Activated CD8-positive, alpha-beta T cell treated with anti-CD3 and anti-CD28 coated beads for 36 hours (primary cell): ENCODE measurements at regions not wholly inside any gene's neighbourhood (a gene's known extent, or its start where the extent isn't known, plus 50 kb on each side); places are given as distances from the start of the nearest gene placed in this dataset.

ENCODE experiments used
- ATAC-seq: fragments of 200-7000 bp; cut with Tn5 transposase; one replicate; pipeline ENCODE4 v1.10.0; 2021; ENCODE audit warnings: mild to moderate bottlenecking, moderate library complexity
- CTCF ChIA-PET: fragments of 350-600 bp; sonication (Branson Sonifier 250); formaldehyde crosslinking; loops from one replicate; lab custom pipeline; 2021; ENCODE audit warnings: antibody characterized with exemption; lab: Charles Lee
- POLR2A ChIA-PET: fragments of 350-600 bp; sonication (Branson Sonifier 250); formaldehyde crosslinking; loops from one replicate; lab custom pipeline; 2021; ENCODE audit warnings: antibody characterized with exemption; lab: Charles Lee
- DNase-seq: peaks from one replicate; pipeline ENCODE4 v3.0.0-alpha.2; 2020
- H3K27ac Mint-ChIP-seq: one replicate; pipeline ENCODE4 v1.8.0; 2021; ENCODE audit warnings: mild to moderate bottlenecking, mixed read lengths
- H3K27me3 Mint-ChIP-seq: one replicate; pipeline ENCODE4 v1.8.0; 2021; ENCODE audit warnings: mixed read lengths
- H3K36me3 Mint-ChIP-seq: one replicate; pipeline ENCODE4 v1.8.0; 2021; ENCODE audit warnings: low read depth, mixed read lengths
- H3K4me1 Mint-ChIP-seq: one replicate; pipeline ENCODE4 v1.8.0; 2021; ENCODE audit warnings: low read depth, mixed read lengths
- H3K4me3 Mint-ChIP-seq: one replicate; pipeline ENCODE4 v1.8.0; 2021; ENCODE audit warnings: mild to moderate bottlenecking, moderate library complexity, mixed read lengths
- H3K9me3 Mint-ChIP-seq: one replicate; pipeline ENCODE4 v1.8.0; 2021; ENCODE audit warnings: mixed read lengths
- CTCF ChIP-seq: fragments of 200-600 bp; IDR thresholded peaks from one replicate; pipeline ENCODE4 v1.8.0; 2022; ENCODE audit warnings: antibody characterized with exemption, mild to moderate bottlenecking
- intact Hi-C: fragments of 100-400 bp; cut with micrococcal nuclease; formaldehyde crosslinking; loops from one replicate; pipeline ENCODE4 v1.10.0; 2022

GRCh38 chr4:136867465-136867864 lies 664.8 kb downstream of the PCDH18 start:
- Mint-ChIP-seq H3K36me3 (no peaks in the 10 kb centered on the region), H3K9me3 (no peaks in the 10 kb centered on the region), H3K27ac (no peak overlapping the region), H3K27me3 (no peaks in the 10 kb centered on the region), H3K4me1 (no peaks in the 10 kb centered on the region), H3K4me3 (no peak overlapping the region)
- ChIA-PET POLR2A (no interaction called here), CTCF (no interaction called here)
- no peak for ATAC-seq
- intact Hi-C loops = no loop called here
- no peak for TF ChIP-seq CTCF
- no peak for DNase-seq

DNA sequence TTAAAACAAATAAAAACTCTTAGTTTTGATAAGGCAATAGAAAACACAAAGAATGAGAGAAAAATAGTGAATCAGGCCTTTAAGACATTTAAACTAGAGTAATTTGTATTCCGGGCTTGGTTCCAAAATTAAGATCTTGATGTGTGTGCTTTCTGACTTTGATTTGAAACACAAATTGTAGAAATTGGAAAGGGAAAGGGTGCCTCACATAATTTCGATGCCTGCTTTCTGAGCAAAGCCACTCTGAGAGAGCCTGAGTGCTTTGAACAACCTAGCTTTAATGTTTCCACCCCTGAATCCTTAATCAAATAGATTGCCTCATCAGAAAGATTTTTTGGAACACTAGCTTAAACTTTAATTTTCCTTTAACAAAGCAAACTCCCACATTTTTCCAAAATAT lies 666.8 kb downstream of the PCDH18 start:
- CTCF ChIA-PET = interaction anchor here (0.8 kb wide), 1 partner anchor 27 kb away, joined by 3 read pairs; no protein-coding TSS in a partner anchor
- no peak for ATAC-seq
- no peak overlapping the region for H3K4me3 Mint-ChIP-seq
- no peaks in the 10 kb centered on the region for H3K4me1 Mint-ChIP-seq
- H3K27me3 Mint-ChIP-seq = no peaks in the 10 kb centered on the region
- H3K27ac Mint-ChIP-seq = no peak overlapping the region
- H3K36me3 Mint-ChIP-seq = no peaks in the 10 kb centered on the region
- no peak for DNase-seq
- intact Hi-C loops = no loop called here
- H3K9me3 Mint-ChIP-seq = no peaks in the 10 kb centered on the region
- TF ChIP-seq CTCF = no peak
- POLR2A ChIA-PET = no interaction called here

DNA sequence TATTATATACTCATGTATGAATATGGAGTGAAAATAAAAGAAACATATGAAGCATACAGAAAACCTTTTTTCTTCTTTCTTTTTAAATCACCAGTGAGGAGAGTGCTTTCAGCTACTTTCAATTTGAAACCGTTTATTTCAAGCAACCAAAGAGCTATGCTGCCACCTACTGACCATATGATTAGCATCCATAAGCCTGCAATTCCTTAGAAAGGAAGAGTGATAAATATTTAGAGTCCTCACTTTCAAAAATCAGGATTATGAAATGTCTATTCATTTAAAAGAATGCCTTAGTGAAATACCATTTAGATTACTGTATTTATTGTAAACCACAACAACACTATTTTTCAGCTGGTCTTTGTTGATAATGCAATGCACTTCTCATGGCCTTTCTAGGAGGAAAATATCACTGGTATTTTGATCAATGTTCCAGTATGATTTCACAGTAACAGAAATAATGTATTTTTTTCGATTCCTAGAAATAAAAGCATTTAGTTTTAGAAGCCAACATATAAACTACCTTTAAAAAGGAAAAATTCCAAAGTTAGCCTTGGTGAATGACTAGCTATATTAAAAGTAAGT lies 667.6 kb downstream of the PCDH18 start:
- Mint-ChIP-seq H3K36me3 (no peaks in the 10 kb centered on the region), H3K9me3 (no peaks in the 10 kb centered on the region), H3K4me3 (no peak overlapping the region), H3K27me3 (no peaks in the 10 kb centered on the region), H3K27ac (no peak overlapping the region), H3K4me1 (no peaks in the 10 kb centered on the region)
- peak; percentile 82 for TF ChIP-seq CTCF
- ChIA-PET CTCF (interaction anchor here (0.8 to 1.6 kb wide), 5 partner anchors 21 to 178 kb away, joined by 3 to 6 read pairs (median 3); no protein-coding TSS in a partner anchor), POLR2A (no interaction called here)
- intact Hi-C loops = no loop called here
- DNase-seq = peak; percentile 38
- no peak for ATAC-seq

DNA sequence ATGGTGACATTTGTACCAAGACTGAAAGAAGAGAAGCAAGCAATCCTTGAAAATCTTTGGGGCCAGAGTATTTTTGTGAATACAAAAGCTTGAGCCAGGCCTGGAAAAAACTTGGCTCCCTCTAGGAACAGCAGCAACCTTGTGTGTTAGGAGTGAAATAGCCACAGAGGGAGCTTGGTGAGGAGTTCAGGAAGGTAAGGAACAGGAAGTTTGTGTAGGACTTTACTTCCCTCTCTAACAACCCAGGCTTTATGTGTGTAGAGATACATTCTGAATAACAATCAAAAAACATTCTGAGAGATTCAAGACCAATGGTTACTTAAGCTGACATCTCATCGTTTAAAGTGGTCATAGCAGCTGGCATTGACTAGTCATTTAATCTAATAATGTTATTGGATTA lies 668.5 kb downstream of the PCDH18 start:
- no peaks in the 10 kb centered on the region for H3K27me3 Mint-ChIP-seq
- intact Hi-C loops = no loop called here
- no peak overlapping the region for H3K4me3 Mint-ChIP-seq
- TF ChIP-seq CTCF = no peak
- no peaks in the 10 kb centered on the region for H3K9me3 Mint-ChIP-seq
- CTCF ChIA-PET = interaction anchor here (0.9 to 1.6 kb wide), 4 partner anchors 9 to 178 kb away, joined by 3 to 6 read pairs (median 3); no protein-coding TSS in a partner anchor
- DNase-seq (no peak), ATAC-seq (no peak)
- H3K4me1 Mint-ChIP-seq = no peaks in the 10 kb centered on the region
- H3K36me3 Mint-ChIP-seq = no peaks in the 10 kb centered on the region
- POLR2A ChIA-PET = no interaction called here
- H3K27ac Mint-ChIP-seq = no peak overlapping the region

GRCh38 chr4:136862653-136863052 lies 669.6 kb downstream of the PCDH18 start:
- DNase-seq (no peak), ATAC-seq (no peak)
- intact Hi-C loops = no loop called here
- no peaks in the 10 kb centered on the region for H3K9me3 Mint-ChIP-seq
- CTCF ChIA-PET = interaction anchor here (1.2 kb wide), 1 partner anchor 10 kb away, joined by 3 read pairs; no protein-coding TSS in a partner anchor
- H3K4me1 Mint-ChIP-seq = no peaks in the 10 kb centered on the region
- TF ChIP-seq CTCF = no peak
- no peak overlapping the region for H3K27ac Mint-ChIP-seq
- no peaks in the 10 kb centered on the region for H3K27me3 Mint-ChIP-seq
- POLR2A ChIA-PET = no interaction called here
- no peak overlapping the region for H3K4me3 Mint-ChIP-seq
- H3K36me3 Mint-ChIP-seq = no peaks in the 10 kb centered on the region
